IPS DF 19.7 (cell line): ENCODE measurements at regions not wholly inside any gene's neighbourhood (a gene's known extent, or its start where the extent isn't known, plus 50 kb on each side); places are given as distances from the start of the nearest gene placed in this dataset.

Experiments
- DNase-seq: peaks from one replicate; pipeline ENCODE4 v3.0.0-alpha.2; 2013; ENCODE audit warnings: low read depth, low spot score

DNA sequence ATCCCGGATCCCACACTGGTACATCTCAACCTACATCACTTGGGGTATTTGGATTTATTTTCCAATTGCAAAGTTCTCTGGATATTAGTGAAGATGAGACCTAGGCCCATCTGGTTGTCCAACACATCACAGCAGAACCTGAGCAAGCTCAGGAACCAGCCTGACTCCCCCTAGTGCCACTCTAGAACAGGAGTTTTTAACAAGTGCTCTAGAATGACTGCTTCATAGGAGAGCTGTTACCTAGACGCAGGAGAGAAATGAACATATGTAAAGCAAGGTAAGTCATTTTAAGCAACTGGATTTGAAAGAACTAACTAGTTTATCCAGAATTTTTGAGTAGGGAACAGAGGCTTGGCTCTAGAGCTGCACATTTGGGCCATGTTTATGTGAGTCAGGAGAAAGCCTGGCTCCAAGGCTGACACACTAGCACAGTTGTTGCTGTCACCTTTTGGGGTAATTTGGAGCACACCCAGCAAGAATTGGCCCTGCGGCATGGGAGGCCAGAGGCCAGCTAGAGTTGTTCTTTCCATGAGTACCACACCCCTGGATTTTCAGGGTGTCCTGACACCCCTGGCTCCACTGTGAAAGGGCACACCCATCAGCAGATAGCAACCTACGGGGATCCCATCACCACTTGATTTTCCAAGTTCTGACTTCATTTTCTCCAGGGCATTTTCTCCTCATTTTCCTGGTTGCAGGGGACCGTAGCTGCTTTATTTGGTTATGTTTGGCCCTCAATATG lies 110.9 kb upstream of the LPAR1 start:
- DNase-seq, result no peak

DNA sequence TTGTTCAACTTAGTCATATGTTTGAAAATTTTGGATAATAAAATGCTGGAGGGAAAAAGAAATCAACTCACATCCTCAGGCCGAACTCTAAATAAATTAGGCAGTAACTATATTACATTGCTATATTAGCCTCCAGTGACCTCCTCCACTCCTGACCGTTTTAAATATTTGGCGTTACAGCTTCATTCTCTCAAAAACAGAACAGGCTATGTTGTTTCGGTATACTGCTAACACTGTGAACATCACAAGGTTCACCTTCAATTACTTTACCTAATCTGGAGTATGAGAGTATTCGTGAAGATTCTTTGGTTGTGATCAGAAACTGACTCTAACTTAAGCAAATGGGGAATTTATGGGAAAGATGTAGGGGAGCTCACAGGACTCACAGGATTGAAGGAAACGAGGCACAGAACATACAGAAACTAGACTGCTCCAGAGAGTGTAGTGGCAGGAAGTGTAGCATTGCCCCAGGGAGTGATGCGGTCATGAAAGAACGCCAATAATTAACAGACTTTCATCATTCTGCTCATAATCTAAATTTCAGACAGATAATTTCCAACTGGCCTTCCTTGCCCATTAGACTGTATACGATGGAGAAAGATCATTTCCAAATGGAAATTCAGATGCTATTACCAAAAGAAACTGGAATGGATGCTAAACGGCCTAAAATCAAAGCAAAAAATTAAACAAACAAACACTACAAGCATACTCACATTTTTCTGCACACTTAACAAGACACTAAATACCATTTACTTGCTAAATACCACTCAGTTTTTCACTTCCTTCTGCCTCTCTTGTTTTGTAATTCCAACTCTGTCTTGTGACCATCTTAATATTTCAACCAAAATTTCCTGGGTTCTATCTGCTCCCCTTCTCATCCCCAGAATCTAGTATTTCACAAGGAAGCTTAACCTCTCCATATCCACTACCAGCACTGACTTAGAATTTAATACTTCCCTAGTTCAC lies 110.1 kb upstream of the LPAR1 start:
- DNase-seq, result no peak

DNA sequence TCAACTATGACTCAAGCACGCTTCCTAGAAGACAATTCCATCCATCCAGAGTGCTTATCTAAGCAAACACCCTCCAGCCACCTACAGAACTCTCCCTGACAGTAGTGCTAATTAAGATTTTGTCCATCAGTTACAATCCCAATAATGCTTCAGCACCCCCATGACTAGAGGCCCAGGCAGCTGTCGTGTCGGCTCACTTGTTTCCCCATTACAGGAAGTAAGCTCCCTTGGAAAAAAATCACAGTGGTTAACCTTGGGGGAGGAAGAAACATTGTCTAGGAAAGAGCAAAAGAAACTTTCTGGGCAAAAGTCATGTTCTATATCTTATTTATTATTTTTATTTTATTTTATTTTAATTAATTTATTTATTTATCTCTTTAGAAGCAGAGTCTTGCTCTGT lies 108.8 kb upstream of the LPAR1 start:
- no peak for DNase-seq

DNA sequence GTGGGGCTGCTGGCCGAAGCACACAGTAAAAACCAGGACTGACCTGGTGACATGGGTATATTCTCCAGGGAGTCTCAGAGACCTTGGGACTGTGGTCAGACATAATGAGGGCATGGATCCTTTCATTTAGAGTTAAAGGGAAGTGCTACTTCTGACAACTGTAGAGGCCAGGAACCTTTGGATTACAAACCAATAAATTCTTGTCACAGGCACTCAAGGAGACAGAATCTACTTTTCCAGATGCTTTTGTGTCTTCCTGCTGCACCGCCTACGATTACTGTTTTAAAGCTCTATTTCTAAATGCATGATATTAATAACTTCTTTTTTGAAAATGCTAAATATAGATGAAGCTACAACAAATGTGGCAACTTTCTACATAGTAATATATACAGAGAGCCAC lies 106.5 kb upstream of the LPAR1 start:
- DNase-seq, result no peak

DNA sequence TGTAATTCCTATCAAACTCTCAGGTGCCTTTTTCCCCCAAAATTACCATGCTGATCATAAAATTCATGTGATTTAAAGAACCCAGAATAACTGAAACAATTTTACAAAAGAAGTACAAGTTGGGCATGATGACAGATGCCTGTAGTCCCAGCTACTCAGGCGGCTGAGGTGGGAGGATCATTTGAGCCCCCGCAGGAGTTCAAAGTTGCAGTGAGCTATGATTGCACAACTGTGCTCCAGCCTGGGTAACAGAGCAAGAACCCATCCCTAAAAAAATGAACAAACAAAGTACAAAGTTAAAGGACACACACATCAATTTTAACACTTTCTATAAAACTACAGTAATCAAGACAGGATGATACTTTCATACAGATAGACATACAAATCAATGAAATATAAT lies 97.9 kb upstream of the LPAR1 start:
- no peak for DNase-seq

DNA sequence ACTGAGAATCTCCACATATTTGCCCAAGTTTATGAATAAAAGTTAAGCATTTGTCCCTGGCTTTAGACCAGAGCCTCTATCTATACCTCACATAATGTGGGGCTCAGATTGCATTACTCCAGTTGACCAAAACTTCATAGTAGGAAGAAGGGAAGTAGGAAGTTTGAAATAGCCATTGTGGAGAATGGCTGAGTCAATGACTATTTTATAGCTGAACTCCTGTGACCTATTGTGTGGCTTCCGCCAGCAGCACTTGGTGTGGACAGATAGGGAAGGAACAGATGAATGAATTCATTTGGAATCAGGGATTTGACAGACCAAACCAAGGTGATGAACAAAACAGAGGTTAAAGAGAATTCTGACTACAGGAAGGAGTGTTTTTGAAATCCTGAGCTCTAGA lies 92.9 kb upstream of the LPAR1 start:
- DNase-seq, result no peak

DNA sequence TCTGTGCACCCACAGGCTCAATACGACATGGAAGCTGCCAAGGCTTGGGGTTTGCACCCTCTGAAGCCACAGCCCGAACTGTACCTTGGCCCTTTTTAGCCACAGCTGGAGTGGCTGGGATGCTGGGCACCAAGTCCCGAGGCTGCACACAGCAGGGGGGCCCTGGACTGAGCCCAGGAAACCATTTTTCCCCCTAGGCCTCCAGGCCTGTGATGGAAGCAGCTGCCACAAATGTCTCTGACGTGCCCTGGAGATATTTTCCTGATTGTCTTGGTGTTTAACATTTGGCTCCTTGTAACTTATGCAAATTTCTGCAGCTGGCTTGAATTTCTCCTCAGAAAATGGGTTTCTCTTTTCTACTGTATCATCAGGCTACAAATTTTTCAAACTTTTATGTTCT lies 82.3 kb upstream of the LPAR1 start:
- no peak for DNase-seq

DNA sequence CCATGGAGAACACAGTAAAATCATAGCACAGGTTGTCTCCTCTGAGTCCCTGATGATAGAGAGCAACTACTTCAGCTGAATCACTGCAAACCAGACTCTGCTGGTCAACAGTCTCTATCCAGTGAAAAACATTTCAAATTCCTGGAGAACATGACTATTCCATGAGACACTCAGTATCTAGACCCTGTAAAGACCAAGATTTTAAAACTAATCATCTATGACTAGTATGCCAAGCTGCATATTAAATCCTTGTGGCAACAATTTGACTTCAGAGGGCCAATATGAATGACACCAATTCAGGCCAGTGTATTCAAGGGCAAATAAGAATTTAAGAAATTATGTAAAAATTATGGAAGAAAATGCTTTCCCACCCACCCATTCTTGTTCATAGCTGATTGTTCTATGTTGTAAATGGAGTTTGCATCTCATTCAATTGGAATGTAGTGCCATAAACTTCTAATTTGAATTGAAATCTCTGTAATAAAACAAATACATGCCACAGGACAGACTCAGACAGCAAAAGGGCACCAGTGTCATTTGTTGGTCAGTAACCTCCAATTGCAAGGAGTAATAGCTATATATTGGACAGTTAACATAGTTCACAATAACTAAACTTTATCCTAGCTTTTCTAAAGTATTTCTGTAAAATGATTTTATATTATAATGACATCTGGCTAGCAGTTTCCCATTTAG lies 80.1 kb upstream of the LPAR1 start:
- DNase-seq, result no peak

DNA sequence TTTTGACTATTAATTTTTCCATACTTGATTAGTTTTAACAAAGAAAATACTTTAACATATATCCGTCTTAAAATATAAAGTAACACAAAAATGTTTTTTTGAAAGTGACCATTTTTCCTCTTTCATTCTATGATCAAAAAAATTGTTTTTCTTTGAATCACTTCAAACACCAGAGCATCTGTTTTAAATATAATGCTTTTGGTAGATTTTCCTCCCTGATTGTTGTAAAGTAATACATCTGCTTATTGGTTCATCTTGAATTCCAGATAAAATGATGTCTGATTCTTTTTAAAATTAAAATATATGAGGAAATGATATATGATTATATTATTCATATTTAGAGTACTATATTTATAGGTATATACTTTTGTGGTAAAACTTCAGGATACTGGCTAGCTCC lies 76.2 kb upstream of the LPAR1 start:
- DNase-seq, result no peak

DNA sequence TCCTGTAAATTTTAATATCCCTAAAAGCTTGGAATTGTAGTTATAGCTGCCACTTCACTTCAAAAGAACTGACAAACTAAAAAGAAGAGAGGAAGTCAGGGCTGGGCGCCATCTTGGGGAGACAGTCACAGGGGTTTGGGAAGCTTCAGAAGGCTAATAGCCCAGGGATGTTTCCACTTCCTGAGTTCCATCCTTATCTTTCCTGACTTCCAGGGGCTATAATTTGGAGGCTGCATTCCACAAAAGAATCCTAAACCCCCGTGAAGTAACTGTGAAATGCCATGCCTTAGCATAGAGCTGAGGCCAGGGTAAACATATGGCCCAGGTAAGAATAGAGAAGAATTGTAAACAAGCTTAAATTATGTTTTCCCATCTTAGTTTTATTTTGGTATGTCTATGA lies 75.4 kb upstream of the LPAR1 start:
- DNase-seq, result no peak

DNA sequence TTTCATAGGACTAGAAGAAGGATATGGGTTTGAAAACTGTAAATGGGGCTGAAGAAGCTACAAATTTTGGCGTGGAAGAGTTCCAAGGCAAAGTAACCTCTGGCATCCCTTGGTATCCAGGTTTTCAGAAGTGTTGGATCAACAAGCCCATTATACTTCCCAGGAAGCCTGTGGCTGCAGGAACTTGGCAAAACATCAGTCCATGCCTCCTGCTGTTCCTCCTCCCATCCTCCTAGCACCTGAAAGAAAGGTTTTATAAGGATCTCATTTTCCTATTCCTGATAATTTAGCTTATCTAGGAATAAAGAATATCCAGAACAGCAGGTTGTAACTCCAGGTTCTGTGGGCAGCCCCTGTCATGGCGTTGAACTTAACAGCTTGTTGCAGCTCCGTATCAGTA lies 72.5 kb upstream of the LPAR1 start:
- no peak for DNase-seq

DNA sequence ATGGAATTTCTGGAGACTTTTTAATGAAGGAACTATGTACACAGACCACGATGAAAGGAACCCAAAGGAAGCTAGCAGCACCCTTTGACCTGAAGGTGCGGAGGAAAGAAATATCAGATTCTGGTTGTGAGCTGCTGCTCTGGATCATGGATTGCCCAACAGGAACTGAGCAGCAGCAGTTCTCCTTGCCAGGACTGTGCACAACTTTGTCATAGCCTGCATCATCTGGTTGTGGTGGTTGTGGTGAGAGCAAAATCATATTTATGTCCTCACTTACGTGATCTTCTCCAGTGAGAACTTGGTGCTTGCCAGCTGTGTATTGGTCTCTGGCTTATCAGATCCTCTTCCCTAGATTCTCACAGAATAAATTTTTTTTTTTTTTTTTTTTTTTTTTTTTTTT lies 70.7 kb upstream of the LPAR1 start:
- DNase-seq, result no peak

DNA sequence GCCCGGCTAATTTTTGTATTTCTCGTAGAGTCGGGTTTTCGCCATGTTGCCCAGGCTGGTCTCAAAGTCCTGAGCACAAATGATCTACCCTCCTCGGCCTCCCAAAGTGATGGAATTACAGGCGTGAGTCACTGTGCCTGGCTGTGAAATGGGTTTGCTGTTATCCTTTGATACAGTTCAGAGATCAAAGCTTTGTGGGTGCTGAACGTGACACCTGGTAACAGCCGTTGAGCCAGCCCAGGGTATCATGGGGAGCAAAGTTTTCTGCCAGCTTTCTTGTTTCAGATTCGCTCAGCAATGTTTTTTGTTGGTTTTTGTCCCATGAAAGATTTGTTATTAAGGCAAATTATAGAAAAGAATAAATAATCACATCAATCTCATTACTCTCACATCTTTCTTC lies 68.9 kb upstream of the LPAR1 start:
- DNase-seq, result no peak

DNA sequence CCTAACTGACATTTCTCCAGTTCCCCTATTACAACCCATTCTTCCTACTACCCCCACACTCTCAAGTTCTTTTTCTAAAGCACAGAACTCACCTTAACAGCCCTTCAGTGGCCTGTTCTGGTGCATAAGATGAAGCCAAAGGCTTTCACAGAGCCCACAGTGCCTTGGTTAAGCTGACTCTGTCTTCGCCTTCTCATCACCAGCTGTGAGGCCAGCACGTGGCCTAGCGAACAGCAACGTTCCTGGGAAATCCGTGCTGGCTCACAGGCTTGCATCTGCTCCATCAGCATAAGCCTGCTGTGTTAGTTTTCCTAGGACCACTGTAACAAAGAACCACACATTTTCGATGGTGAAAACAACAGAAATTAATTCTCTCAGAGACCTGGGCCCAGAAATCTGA lies 67.9 kb upstream of the LPAR1 start:
- DNase-seq, result no peak

DNA sequence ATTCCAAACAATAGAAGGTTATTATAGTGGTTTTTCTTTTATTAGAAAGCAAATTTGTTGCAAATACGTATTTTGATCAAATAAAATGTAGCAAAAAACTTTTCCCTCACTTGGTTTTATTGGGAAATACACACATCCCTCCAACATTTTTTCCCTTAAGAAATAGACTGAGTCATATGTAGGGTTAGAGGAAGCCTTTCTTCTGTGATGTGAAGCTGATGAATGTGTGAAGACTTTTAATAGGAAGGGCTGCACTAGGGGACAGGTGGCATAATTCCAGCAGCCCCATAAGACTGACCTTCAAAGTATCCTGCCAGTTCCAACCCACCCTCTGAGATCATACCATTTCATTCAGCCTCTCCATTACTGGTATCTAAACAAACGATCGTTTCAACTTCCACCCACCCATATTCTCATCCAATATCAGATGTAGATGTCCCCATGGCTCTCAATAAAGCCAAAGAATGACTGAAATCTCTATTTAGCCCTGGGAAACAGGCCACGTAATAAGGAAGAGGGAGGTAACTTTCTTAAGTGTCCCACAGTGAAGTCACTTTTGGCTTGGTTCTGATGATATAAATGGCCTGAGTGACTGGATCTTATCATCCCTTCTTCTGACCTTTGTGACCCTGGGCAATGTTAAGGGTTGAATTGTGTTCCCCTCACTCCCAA lies 64.7 kb upstream of the LPAR1 start:
- DNase-seq, result no peak

DNA sequence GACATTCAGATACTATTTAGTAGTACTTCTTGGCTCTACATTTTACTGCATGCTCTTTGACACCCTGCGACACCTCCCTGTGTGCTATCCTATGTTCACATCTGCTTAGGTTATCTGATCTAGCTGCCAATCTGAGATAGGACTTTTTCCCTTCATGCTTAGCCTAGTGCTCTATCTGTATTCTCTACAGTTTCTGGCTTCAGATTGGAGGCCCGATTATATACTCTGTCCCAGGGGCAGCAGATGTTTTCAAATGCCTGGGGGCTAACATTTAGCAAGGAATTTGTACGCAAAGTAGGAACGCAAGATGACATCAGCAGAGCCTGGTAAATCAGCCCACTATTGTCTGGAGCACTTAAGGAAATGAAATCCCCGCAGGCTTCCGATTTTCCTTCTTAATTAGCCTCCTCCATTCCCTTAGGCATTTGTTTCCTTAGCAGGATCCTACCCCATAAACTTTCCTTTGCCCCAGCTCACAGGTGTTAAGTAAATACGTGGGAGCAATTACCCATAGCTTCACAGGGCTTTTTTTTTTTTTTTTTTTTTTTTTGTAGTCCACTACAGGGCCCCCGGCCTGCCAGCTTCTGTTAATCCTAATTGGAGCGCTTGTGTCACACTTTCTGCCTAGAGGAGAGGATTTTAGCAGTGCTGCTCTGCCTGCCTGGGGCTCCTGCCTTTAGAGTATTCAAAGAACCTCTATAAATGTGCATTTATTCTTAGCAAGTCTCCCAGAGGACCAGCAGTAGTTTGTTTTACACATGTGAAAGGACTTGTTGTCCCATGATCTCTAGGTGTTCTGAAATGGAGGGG lies 61.1 kb upstream of the LPAR1 start:
- peak; percentile 25 for DNase-seq

DNA sequence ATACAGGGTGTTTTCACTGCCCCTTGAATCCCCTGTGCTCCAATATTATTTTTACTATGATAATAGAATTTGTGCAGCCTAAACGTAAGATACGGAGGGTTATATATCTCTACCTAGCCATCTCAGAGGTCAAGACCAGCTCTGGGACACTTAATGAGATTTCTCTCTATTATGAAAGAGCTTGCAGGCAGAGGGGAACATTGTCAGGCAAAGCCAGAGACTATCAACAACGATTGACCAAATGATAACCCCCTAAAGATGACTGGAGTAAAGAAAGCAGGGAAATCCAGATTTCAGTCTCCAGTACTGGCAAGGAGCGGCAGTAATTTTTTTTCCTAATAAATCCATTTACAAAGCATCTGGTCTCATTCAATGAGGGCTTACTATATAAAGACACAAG lies 59.8 kb upstream of the LPAR1 start:
- no peak for DNase-seq

DNA sequence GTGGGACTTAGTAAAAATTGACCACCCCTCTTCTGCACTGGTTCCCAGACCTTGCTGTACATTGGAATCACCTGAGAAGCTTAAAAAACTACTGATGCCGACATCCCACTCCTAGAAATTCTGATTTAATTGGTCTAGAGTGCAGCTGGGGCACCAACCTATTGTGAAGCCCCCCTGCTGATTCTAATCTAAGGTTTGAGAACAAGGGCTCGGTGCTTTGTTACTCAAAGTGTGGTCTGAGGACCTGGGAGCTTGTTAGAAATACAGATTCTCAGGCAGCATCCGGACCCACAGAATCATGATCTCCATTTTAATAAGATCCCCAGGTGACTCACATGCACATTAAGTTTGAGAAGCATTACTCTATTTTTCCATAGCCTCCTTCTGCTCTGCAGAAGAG lies 57.8 kb upstream of the LPAR1 start:
- DNase-seq, result peak; percentile 20

DNA sequence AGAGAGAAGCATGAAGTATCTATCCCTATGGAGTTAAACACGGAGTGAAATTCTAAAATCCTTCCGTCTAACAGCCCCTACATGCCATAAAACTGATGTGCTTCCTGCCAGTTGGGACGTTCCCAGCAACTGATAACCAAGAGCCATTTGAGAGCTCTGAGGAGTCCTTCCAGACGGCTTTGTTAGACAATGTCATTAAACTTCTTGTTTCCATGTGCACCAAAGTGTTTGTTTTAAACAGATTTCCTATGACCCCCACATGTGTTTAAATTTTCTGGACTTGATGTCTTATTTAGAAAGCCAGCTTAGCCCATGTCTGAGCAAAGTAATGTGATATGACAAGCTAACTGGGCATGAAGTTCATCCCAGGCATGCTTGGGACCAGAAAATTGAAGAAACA lies 57.2 kb upstream of the LPAR1 start:
- DNase-seq, result no peak

DNA sequence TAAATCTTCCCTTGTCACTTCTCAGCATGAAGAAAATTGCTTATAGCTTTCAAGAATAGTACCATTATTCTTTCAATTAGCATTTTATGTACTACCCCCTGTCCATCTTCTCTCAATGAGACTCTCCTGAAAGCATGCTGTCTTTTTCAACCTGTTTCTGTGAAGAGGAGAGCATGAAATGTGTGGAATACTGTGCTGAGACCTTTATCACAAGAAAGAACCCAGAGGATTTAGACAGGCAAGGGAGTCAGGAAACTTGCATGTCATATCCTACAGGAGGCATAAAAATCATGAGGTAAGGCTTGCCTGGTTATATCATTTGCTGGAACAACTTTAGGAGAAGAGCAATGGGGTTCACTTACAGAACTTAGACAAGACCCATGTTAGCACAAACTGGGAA lies 56.7 kb upstream of the LPAR1 start:
- DNase-seq, result no peak

DNA sequence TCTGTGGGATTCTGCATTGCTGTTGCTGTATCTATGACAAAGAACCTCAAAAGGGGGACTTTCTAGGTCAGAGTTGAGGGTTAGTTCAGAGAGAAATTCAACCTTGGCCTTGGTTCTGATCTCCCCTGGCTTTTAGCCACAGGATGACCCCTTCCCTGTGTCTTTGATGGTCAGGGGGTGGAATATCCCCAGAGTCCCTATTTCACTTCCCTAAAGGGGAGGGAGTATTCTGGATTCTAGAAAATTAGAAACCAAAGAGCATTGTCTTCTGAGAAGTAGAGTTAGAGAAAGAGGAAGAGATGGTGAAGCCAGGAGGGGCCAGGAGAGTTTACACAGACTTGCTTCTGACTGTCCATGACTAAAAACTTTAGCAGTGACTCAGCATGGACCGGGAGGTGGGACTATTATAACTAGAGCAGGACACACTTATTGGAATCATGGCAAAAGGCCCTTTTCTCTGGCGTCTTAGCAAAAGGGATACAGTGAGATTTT lies 56.2 kb upstream of the LPAR1 start:
- no peak for DNase-seq
